ENCODE measurements at regions not wholly inside any gene's neighbourhood (a gene's known extent, or its start where the extent isn't known, plus 50 kb on each side); places are given as distances from the start of the nearest gene placed in this dataset.
"Not testable (repeated sequence)": the region's sequence is repeated elsewhere in the genome, so short reads cannot be mapped to it uniquely, and the experiment has no call there.

GRCh38 chr4:79578606-79579005, 170.6 kb upstream of the GK2 start:
- no peak overlapping the region for H3K4me3 ChIP-seq (ENCODE audit: low read length)
- no peak for DNase-seq (ENCODE audit: low read depth)
- TF ChIP-seq CTCF (conservative IDR thresholded peaks at IDR 0.05; ENCODE audit: low read depth, low read length), result no peak

- TF ChIP-seq CTCF (conservative IDR thresholded peaks at IDR 0.05; ENCODE audit: low read depth, low read length), result peak; percentile 66
- DNase-seq (ENCODE audit: low read depth), result peak; percentile 8
- no peak overlapping the region for H3K4me3 ChIP-seq (ENCODE audit: low read length)
Observed at GRCh38 chr4:79576429-79576753, 168.4 kb upstream of the GK2 start.

GRCh38 chr4:79575709-79576428, 167.8 kb upstream of the GK2 start:
- TF ChIP-seq CTCF (conservative IDR thresholded peaks at IDR 0.05; ENCODE audit: low read depth, low read length), result no peak
- no peak overlapping the region for H3K4me3 ChIP-seq (ENCODE audit: low read length)
- no peak for DNase-seq (ENCODE audit: low read depth)

- no peak for TF ChIP-seq CTCF (conservative IDR thresholded peaks at IDR 0.05; ENCODE audit: low read depth, low read length)
- peak; percentile 9 for DNase-seq (ENCODE audit: low read depth)
- no peak overlapping the region for H3K4me3 ChIP-seq (ENCODE audit: low read length)
Observed at GRCh38 chr4:79574741-79575451, 166.9 kb upstream of the GK2 start.

- no peak for TF ChIP-seq CTCF (conservative IDR thresholded peaks at IDR 0.05; ENCODE audit: low read depth, low read length)
- H3K4me3 ChIP-seq (ENCODE audit: low read length), result no peak overlapping the region
- no peak for DNase-seq (ENCODE audit: low read depth)
Observed at GRCh38 chr4:79563219-79563618, 155.2 kb upstream of the GK2 start.

DNA sequence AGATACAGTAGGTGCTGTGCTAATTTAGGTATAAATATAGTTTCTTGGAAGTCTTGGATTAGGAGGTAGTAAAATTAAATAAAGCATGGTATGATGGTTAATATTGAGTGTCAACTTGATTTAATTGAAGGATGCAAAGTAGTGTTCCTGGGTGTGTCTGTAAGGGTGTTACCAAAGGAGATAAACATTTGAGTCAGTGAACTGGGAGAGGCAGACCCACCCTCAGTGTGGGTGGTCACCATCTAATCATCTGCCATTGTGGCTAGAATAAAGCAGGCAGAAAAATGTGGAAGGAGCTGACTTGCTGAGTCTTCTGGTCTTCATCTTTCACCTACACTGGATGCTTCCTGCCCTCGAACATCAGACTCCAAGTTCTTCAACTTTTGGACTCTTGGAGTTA, 153.7 kb upstream of the GK2 start:
- no peak overlapping the region for H3K4me3 ChIP-seq (ENCODE audit: low read length)
- no peak for DNase-seq (ENCODE audit: low read depth)
- TF ChIP-seq CTCF (conservative IDR thresholded peaks at IDR 0.05; ENCODE audit: low read depth, low read length), result no peak

DNA sequence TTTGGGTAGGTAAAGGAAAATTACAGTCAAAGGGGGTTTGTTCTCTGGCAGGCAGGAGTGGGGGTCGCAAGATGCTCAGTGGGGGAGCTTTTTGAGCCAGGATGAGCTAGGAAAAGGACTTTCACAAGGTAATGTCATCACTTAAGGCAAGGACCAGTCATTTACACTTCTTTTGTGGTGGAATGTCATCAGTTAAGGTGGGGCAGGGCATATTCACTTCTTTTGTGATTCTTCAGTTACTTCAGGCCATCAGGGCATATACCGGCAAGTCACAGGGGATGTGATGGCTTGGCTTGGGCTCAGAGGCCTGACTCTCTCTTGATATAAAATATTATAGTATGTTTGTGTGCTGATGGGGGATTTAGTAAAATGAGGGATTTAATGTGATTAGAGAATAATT, 151.4 kb upstream of the GK2 start:
- not testable (repeated sequence) for H3K4me3 ChIP-seq (ENCODE audit: low read length); DNase-seq (ENCODE audit: low read depth)

Data from retinal pigment epithelial cell (primary cell).